Mononuclear cell (primary cell): ENCODE measurements at regions not wholly inside any gene's neighbourhood (a gene's known extent, or its start where the extent isn't known, plus 50 kb on each side); places are given as distances from the start of the nearest gene placed in this dataset.
"Not testable (repeated sequence)": the region's sequence is repeated elsewhere in the genome, so short reads cannot be mapped to it uniquely, and the experiment has no call there.

Source experiments
- H3K27me3 ChIP-seq: 2 replicates; pipeline ENCODE4 v1.6.0; 2011; ENCODE audit warnings: low read length, control low read depth; ENCODE audit not compliant: insufficient read depth
- H3K4me1 ChIP-seq: 2 replicates; pipeline ENCODE4 v1.5.1; 2011; ENCODE audit warnings: mild to moderate bottlenecking, low read length, control low read depth; ENCODE audit not compliant: insufficient read depth
- H3K4me3 ChIP-seq: 2 replicates; pipeline ENCODE4 v1.5.1; 2011; ENCODE audit warnings: mild to moderate bottlenecking, low read length, moderate library complexity
- H3K9me3 ChIP-seq: 2 replicates; pipeline ENCODE4 v1.5.1; 2011; ENCODE audit warnings: low read depth, mild to moderate bottlenecking, control low read depth, low read length

GRCh38 chr13:39930060-39930459 is 274.6 kb downstream of the COG6 start:
- no peaks in the 10 kb centered on the region for H3K9me3 ChIP-seq

GRCh38 chr13:39930544-39931444 is 275.3 kb downstream of the COG6 start:
- Histone ChIP-seq H3K4me3 (no peak overlapping the region), H3K4me1 (no peaks in the 10 kb centered on the region), H3K27me3 (no peaks in the 10 kb centered on the region), H3K9me3 (no peaks in the 10 kb centered on the region)

More at GRCh38 chr13:39930060-39930459, 274.6 kb downstream of the COG6 start:
- Histone ChIP-seq H3K27me3 (no peaks in the 10 kb centered on the region), H3K4me1 (no peaks in the 10 kb centered on the region), H3K4me3 (no peak overlapping the region)

- Histone ChIP-seq H3K9me3 (no peaks in the 10 kb centered on the region), H3K27me3 (no peaks in the 10 kb centered on the region), H3K4me3 (no peak overlapping the region), H3K4me1 (no peaks in the 10 kb centered on the region)
Measured at GRCh38 chr13:39931505-39931904, 276.0 kb downstream of the COG6 start.

- H3K4me1 ChIP-seq, H3K27me3 ChIP-seq, H3K9me3 ChIP-seq, H3K4me3 ChIP-seq: not testable (repeated sequence)
Measured at GRCh38 chr13:39932514-39932913, 277.1 kb downstream of the COG6 start.

GRCh38 chr13:39935155-39935554 is 279.7 kb downstream of the COG6 start:
- Histone ChIP-seq H3K4me3 (no peak overlapping the region), H3K4me1 (no peaks in the 10 kb centered on the region), H3K9me3 (no peaks in the 10 kb centered on the region), H3K27me3 (no peaks in the 10 kb centered on the region)

- no peak overlapping the region for H3K4me3 ChIP-seq
- no peaks in the 10 kb centered on the region for H3K4me1 ChIP-seq
- no peaks in the 10 kb centered on the region for H3K9me3 ChIP-seq
- H3K27me3 ChIP-seq, result no peaks in the 10 kb centered on the region
Measured at GRCh38 chr13:39938596-39938995, 283.1 kb downstream of the COG6 start.

GRCh38 chr13:39941236-39941635 is 285.8 kb downstream of the COG6 start:
- Histone ChIP-seq H3K4me1 (no peaks in the 10 kb centered on the region), H3K4me3 (no peak overlapping the region), H3K27me3 (no peaks in the 10 kb centered on the region), H3K9me3 (no peaks in the 10 kb centered on the region)

GRCh38 chr13:39941911-39942551 is 286.6 kb downstream of the COG6 start:
- H3K4me1 ChIP-seq, result no peaks in the 10 kb centered on the region
- H3K27me3 ChIP-seq, result no peaks in the 10 kb centered on the region
- H3K4me3 ChIP-seq, result no peak overlapping the region
- H3K9me3 ChIP-seq, result no peaks in the 10 kb centered on the region

- Histone ChIP-seq H3K9me3 (no peaks in the 10 kb centered on the region), H3K4me1 (no peaks in the 10 kb centered on the region), H3K27me3 (no peaks in the 10 kb centered on the region), H3K4me3 (no peak overlapping the region)
Measured at GRCh38 chr13:39942552-39943273, 287.3 kb downstream of the COG6 start.

- no peaks in the 10 kb centered on the region for H3K27me3 ChIP-seq
- H3K4me1 ChIP-seq, result no peaks in the 10 kb centered on the region
- no peaks in the 10 kb centered on the region for H3K9me3 ChIP-seq
- no peak overlapping the region for H3K4me3 ChIP-seq
Measured at GRCh38 chr13:39943711-39944110, 288.2 kb downstream of the COG6 start.

GRCh38 chr13:39945226-39945625 is 289.8 kb downstream of the COG6 start:
- H3K4me3 ChIP-seq, result no peak overlapping the region
- H3K9me3 ChIP-seq, result no peaks in the 10 kb centered on the region
- H3K27me3 ChIP-seq, result no peaks in the 10 kb centered on the region
- no peaks in the 10 kb centered on the region for H3K4me1 ChIP-seq

GRCh38 chr13:39946769-39947168 is 291.3 kb downstream of the COG6 start:
- Histone ChIP-seq H3K9me3 (no peaks in the 10 kb centered on the region), H3K4me1 (no peaks in the 10 kb centered on the region), H3K4me3 (no peak overlapping the region), H3K27me3 (no peaks in the 10 kb centered on the region)

GRCh38 chr13:39951301-39951700 is 295.8 kb downstream of the COG6 start:
- Histone ChIP-seq H3K27me3 (no peaks in the 10 kb centered on the region), H3K4me3 (no peak overlapping the region), H3K4me1 (peaks cover 14% of the 10 kb centered on the region)

GRCh38 chr13:39952249-39953233 is 297.1 kb downstream of the COG6 start:
- H3K4me3 ChIP-seq, result no peak overlapping the region
- no peaks in the 10 kb centered on the region for H3K9me3 ChIP-seq
- no peaks in the 10 kb centered on the region for H3K27me3 ChIP-seq
- peaks cover 15% of the 10 kb centered on the region for H3K4me1 ChIP-seq

More at GRCh38 chr13:39951301-39951700, 295.8 kb downstream of the COG6 start:
- H3K9me3 ChIP-seq, result no peaks in the 10 kb centered on the region
